GM19397 (cell line): ENCODE measurements at regions not wholly inside any gene's neighbourhood (a gene's known extent, or its start where the extent isn't known, plus 50 kb on each side); places are given as distances from the start of the nearest gene placed in this dataset.

ENCODE experiments used
- ATAC-seq: cut with Tn5 transposase; IDR thresholded peaks from one replicate; pipeline ENCODE4 v1.9.1; 2021; ENCODE audit warnings: mild to moderate bottlenecking, moderate library complexity; ENCODE audit not compliant: unreplicated experiment

GRCh38 chr1:232556351-232556750 lies 73.6 kb downstream of the SIPA1L2 start:
- no peak for ATAC-seq

GRCh38 chr1:232555494-232556210 lies 74.3 kb downstream of the SIPA1L2 start:
- ATAC-seq = no peak

- no peak for ATAC-seq
Measured at GRCh38 chr1:232554409-232554808, 75.5 kb downstream of the SIPA1L2 start.

DNA sequence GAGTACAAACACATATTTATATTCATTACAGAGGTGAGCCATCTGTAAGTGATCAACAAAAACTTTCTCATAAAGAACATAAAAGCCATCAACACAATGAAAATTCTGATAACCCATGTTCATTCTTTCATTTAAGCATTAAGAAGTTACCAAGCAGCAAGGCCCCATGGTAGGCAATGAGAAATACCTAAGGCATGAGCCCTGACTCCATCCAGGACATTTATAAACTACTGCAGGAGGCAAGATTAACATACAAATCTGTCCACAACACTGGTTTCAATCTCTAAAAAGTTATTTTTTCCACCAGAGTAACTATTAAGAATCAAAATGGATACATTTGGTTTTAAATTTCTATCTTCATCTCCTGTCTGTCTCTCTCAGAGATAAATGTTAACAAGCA lies 76.1 kb downstream of the SIPA1L2 start:
- no peak for ATAC-seq

- no peak for ATAC-seq
Measured at GRCh38 chr1:232553050-232553754, 76.7 kb downstream of the SIPA1L2 start.

DNA sequence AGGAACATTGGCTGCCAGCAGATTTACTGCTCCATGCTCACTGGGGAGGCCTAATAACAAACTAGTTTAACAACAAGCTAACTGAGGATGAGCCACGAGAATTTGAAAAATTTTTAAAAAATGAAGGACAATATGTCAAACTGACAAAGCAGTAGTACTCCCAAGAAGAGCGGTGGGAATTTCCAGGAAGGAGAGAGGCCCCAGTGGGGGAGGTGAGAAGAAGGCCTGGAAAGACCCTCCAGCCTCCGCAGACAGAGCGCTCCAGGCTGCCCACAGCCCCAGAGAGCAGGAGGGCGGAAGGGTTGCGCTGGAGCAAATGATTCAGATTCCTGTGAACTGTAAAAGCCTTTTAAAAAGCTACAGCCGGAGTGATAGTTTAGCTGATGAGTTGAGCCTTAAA lies 78.5 kb downstream of the SIPA1L2 start:
- ATAC-seq = no peak

- no peak for ATAC-seq
Measured at GRCh38 chr1:232550007-232550406, 79.9 kb downstream of the SIPA1L2 start.

GRCh38 chr1:232548691-232549090 lies 81.2 kb downstream of the SIPA1L2 start:
- no peak for ATAC-seq

- ATAC-seq = no peak
Measured at GRCh38 chr1:232547938-232548484, 81.9 kb downstream of the SIPA1L2 start.

DNA sequence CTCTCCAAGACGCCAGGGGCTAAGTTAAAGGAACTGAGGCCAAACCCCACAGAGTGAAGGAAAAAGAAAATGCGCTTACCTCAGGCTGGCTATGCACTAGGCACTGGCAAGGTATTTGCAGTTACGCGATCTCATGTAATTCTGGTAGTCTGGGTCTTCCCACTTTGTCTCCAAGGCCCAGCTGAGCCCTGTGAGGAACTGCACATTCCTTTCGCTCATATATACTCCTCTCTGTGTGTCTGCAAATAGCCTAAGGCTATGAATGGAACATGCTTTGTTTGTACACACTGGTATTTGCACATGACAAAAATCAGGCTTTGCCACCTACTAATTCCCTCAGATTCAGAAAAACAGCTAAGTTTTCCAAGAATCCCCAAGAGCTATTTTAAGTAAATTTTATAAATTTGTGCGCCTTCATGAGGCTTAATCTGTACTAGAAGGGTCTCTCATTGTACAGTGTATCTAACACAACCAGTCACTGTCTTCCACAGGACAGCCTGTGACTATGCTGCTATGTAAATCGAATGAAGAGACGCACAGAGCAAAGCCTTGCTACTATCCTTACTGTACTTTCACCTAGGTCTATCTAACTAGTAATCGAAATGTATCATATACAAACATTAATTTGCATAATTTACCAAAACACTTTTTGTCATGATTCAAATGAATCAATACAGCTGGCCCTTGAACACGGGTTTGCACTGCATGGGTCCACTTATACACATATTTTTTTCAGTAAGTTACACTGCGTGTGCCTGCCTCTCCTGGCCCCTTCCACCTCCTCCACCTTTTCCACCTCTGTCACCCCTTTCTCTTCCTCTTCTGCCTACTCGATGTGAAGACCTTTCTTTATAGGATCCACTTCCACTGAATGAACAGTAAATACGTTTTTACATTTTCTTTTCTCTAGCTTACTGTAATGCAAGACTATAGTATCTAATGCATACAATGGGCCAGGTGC lies 87.0 kb downstream of the SIPA1L2 start:
- ATAC-seq = no peak

- ATAC-seq = no peak
Measured at GRCh38 chr1:232538943-232539302, 91.0 kb downstream of the SIPA1L2 start.

- ATAC-seq = no peak
Measured at GRCh38 chr1:232538224-232538942, 91.5 kb downstream of the SIPA1L2 start.

- no peak for ATAC-seq
Measured at GRCh38 chr1:232534552-232535517, 95.1 kb downstream of the SIPA1L2 start.

GRCh38 chr1:232533328-232533727 lies 96.6 kb downstream of the SIPA1L2 start:
- ATAC-seq = no peak

- no peak for ATAC-seq
Measured at GRCh38 chr1:232532901-232533300, 97.0 kb downstream of the SIPA1L2 start.

- ATAC-seq = no peak
Measured at GRCh38 chr1:232531291-232531690, 98.6 kb downstream of the SIPA1L2 start.

- ATAC-seq = no peak
Measured at GRCh38 chr1:232529747-232530146, 100.2 kb downstream of the SIPA1L2 start.

DNA sequence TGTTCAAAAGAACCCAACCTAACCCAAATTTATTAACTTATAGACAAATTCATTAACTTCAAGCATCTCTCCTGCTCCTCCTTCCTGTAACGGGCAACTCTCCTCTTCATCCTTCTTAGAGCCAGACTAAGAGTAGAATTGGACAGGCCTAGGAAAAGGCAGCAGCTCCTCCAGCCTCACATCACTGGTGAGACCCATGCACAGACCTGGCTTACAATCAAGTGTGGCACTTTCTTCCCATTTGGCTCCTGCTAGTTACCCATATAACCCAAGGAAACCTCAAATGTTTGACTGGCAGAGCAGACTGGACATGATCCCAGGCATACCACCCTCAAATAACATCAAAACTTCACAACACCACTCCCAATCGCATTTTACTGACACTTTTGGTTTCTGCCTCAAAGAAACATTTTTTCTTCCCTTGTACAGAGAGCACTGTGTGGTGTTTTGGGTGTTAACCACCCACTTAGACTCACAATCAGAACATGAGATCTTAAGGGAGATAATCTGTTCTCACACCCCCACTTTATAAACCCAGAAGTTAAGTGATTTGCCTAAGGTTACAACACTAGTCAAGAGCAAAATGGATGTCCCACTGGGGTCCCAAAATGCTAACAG lies 101.4 kb downstream of the SIPA1L2 start:
- no peak for ATAC-seq

GRCh38 chr1:232524056-232524455 lies 105.9 kb downstream of the SIPA1L2 start:
- ATAC-seq = no peak
